HG02678 (cell line): ENCODE measurements at regions not wholly inside any gene's neighbourhood (a gene's known extent, or its start where the extent isn't known, plus 50 kb on each side); places are given as distances from the start of the nearest gene placed in this dataset.
A peak's percentile ranks its signal among the peaks of the same experiment; 100 is the strongest.

Experiments used
- ATAC-seq: cut with Tn5 transposase; IDR thresholded peaks from one replicate; pipeline ENCODE4 v1.9.1; 2021; ENCODE audit warnings: mild to moderate bottlenecking, moderate library complexity; ENCODE audit not compliant: unreplicated experiment

GRCh38 chr6:141347086-141347485 is 785.6 kb upstream of the GJE1 start:
- no peak for ATAC-seq

- ATAC-seq = no peak
These were observed 786.2 kb upstream of the GJE1 start for GRCh38 chr6:141346535-141346934.

GRCh38 chr6:141337191-141337590 is 795.5 kb upstream of the GJE1 start:
- ATAC-seq = no peak

- no peak for ATAC-seq
These were observed 797.0 kb upstream of the GJE1 start for GRCh38 chr6:141335477-141336273.

DNA sequence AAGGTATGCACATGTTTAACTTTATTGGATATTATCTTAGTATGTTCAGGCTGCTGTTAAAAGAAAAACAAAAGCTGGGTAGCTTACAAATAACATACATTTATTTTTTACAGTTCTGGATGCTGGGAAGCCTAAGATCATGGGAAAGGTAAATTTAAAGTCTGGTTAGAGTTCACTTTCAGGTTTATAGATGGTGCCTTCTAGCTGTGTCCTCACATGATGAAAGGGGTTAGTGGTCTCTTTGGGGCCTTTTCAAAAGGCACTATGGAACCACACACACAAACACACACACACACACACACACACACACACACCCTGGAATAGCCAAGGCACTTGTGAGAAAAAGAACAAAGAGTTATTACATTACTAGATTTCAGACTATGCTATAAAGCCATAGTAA is 805.8 kb upstream of the GJE1 start:
- ATAC-seq = no peak

DNA sequence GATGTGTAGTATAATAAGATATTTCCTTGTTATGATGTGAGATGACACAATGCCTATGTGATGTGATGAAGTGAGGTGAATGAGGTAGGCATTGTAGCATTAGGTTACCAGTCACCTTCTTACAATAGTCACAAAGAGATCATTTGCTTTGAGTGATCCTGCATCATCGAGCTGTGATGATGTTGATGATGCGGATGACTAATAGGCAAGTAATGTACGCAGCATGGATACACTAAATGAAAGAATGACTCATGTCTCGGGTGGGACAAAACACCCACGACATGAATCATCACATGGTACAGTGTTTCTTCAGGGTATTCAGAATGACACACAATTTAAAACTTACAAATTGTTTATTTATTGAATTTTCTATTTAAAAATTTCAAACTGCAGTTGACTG is 806.3 kb upstream of the GJE1 start:
- no peak for ATAC-seq

DNA sequence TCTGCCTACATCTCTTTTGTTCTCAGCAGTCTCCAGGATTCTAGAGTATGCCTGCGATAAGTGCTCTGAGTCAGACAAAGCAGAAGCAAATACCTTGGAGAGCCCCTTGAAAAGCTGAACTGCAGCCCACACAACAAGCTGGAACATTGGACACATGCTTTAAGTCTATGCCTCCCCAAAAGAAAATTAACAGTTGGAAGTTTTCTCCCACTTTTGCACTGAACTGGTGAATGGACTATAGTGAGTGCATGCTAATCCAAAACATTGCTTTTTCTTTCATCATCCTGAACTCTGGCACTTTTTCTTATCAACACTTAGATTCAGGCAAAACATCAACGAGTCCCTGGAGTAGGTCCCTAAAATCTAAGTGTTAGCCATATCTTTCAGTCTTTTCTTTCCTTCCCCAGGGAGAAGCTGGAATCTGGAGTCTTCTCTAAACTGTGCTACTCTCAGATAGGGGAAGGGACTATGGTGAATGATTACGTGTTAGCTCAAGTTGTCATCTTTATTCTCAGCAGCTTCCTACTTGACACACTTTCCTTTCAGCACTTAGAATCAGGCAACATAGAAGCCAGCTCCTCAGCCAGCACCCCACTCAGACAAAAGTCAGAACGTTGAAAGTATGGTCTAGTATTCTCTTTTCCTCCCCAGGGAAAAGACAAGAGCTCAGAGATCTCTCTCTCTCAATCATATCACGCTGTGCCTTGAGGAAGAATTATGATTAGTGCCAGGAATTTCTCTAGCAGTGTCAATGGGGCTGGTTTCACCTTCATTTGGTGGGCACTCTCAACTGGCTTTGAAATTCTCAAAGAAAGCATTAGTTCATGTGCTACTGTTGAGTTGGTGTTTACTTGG is 811.0 kb upstream of the GJE1 start:
- ATAC-seq = no peak

- no peak for ATAC-seq
These were observed 816.5 kb upstream of the GJE1 start for GRCh38 chr6:141316236-141316635.

DNA sequence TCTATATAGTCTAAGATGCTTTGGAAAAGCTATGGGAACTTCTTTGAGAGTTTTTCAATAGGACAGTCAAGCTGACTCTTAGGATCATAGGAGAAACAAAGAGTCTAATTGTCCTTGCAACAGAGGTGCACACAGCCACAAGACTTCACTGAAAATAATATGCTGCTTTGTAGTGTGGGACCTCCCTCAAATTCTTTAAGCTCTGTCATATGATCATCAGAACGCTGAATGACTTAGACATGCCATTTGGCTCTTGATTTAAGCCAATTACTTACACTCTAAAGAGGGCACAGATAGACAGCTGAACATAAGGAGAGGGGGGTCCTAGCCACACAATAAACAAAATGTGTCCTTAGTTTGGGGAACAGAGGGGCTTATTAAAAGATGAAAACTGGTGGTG is 818.7 kb upstream of the GJE1 start:
- ATAC-seq = no peak

- peak; percentile 61 for ATAC-seq
These were observed 823.4 kb upstream of the GJE1 start for GRCh38 chr6:141309295-141309694.

- ATAC-seq = no peak
These were observed 825.3 kb upstream of the GJE1 start for GRCh38 chr6:141307309-141307998.

- ATAC-seq = no peak
These were observed 828.8 kb upstream of the GJE1 start for GRCh38 chr6:141303907-141304306.

GRCh38 chr6:141301779-141302178 is 830.9 kb upstream of the GJE1 start:
- no peak for ATAC-seq

GRCh38 chr6:141290941-141291721 is 841.6 kb upstream of the GJE1 start:
- no peak for ATAC-seq

DNA sequence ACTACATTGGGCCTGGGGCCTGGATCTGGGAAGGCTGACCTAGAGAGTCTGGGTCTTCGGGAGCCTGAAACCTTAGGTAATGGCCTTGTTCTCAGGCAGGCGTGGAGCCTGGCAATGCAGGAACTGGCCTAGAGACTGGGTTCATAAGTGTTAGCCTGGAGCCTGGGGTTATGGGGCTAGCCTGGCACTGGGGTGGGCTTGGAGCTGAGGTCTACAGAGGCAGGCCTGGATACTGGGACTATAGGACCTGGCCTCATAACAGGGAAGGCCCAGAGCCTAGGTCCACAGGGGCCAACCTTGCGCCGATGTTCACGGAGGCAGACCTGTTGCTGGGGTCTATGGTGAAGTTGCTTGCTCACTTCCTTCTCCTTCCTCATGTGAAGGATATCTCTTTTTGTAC is 843.8 kb upstream of the GJE1 start:
- ATAC-seq = no peak

GRCh38 chr6:141282263-141282662 is 850.5 kb upstream of the GJE1 start:
- ATAC-seq = no peak

DNA sequence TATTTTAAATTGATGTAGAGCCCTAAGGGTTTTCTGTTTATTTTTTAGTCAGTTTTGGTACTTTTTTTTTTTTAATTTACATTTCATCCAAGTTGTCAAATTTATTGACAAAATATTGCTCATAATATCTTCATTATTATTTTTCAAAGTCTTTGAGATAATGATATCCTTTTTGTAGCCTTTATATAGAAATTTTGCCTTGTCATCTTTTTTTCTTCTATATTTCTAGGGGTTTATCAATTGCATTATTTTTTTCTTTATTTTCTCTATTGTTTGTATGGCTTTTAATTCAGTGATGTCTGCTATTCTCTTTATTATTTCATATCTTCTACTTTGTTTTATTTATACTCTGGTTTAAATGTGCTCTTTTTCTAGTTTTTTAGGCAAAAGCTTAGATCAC is 863.0 kb upstream of the GJE1 start:
- no peak for ATAC-seq

DNA sequence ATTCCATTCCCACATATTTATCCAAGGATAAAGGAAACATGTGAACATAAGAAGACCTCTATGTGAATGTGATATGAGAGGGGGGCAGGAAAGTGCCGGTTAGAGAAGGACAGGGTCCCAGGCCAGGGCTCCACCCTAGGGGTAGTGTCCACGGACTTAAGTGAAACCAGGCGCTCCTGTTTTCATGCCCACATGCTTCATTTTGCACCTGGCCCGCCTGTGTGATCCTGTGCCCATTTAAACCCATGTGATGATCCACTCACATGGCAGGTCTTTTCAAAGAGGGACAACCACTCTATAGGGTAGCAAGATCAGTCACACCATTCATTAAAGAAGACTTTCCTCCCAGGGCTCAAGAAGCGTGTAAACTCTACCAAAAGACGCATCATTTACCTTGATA is 865.3 kb upstream of the GJE1 start:
- no peak for ATAC-seq

- no peak for ATAC-seq
These were observed 866.7 kb upstream of the GJE1 start for GRCh38 chr6:141265756-141266623.

- no peak for ATAC-seq
These were observed 868.6 kb upstream of the GJE1 start for GRCh38 chr6:141264101-141264500.
